Inferior parietal cortex (tissue), 1 donor: ENCODE measurements at regions not wholly inside any gene's neighbourhood (a gene's known extent, or its start where the extent isn't known, plus 50 kb on each side); places are given as distances from the start of the nearest gene placed in this dataset.
A peak's percentile ranks its signal among the peaks of the same experiment; 100 is the strongest.

Experiments used
- DNase-seq: peaks from one replicate; pipeline ENCODE4 v3.0.0-alpha.2; 2016; ENCODE audit errors: extremely low spot score

DNA sequence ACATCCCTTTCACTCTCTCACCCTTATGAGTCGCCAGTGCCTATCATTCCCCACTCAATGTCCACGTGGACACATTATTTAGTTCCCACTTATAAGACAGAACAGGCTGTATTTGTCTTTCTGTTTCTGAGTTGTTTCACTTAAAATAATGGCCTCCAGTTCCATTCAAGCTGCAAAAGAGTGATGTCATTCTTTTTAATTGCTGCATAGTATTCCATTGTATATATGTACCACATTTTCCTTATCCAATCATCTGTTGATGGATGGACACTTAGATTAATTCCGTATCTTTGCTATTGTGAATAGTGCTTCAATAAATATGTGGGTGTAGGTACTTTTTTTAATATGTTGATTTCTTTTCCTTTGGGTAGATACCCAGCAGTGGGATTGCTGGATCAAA, 79.1 kb downstream of the ZNF365 start:
- no peak for DNase-seq

DNA sequence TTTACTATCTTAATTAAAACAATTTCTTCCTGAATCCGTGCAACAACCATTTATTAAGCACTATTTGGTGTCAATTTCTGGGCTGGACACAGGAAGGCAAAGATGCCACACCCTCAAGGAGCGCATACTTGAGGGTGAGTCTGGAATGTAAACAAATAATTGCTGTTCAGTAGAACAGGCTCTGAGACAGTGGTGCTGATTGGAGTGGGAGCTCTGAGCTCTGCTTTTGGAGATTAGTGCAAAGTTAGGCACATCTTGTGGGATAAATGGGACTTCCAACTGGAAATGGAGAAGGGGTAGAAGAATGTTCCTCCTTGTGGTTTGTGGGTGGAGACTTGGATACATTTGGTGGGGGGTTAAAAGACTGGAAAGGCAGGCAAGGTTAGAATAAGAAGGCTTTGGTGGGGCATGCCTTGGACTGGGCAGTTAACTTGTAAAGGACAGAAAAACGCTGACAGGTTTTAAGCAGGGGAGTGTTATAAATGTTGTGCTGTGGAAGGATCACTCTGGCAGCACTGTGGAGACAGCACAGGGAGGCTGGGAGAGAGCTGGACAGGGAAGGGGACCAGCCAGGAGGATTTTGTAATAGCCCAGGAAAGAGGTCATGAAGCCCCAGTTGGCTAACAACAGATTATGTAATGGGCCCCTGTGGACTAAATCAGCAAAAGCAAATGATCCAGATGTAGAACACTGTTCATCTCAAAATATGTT, 80.7 kb downstream of the ZNF365 start:
- DNase-seq, result no peak

DNA sequence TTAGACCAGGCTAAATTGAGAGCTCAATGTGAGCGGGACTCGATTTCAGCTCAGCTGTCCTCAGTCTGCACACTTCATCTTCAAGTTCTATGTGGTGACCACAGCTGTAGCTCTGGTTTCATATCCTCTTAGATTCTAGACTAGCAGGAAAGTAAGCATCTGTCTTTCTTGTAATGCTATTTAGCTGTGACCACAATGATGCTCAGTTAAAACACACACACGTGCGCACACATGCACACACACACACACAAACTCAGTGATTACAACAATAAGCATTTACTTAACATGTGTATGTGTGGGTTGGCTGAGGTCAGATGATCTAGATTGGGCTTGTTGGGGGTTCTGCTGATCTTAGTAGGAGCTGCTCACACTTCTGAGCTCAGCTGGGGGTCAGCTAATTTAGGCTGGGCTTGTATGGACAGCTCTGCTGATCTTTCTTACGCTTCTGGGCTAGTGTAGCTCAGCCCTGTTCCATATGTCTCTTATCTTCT, 82.5 kb downstream of the ZNF365 start:
- no peak for DNase-seq

DNA sequence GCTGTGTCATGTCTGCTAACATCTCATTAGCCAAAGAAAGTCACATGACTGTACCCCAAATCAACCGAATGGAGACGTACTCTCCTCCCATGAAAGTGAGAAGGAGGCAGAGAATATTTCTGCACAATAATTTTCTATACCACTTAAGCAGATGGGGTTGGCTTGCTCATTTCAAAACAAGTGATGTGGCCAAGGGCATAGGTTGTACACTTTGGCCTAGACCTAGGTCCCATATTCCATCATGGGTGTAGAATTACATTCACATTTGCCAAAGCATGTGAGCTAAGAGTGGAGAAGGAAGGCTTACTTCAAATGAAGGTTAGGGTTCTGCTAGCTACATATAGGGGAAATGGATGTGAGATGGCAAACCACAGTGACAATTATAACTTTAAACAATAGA, 83.0 kb downstream of the ZNF365 start:
- DNase-seq, result no peak

DNA sequence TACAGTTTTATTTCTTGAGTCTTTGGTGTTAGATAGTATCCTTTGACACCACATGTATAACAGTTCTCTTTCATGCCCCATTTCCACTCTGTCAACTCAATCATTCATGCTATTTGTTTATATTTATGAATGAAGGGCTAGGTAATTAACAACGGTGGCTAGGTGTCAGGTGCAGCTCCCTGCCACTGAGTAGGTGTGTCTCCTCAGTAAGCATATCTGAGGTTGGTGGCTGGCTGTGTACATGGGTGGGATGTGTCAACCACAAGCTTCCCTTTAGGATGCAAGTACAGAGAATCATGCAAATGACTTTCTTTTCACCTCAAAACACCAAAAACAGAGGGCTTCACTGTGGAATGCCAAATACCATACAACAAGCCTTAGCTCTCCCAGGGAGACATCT, 83.4 kb downstream of the ZNF365 start:
- DNase-seq, result no peak

DNA sequence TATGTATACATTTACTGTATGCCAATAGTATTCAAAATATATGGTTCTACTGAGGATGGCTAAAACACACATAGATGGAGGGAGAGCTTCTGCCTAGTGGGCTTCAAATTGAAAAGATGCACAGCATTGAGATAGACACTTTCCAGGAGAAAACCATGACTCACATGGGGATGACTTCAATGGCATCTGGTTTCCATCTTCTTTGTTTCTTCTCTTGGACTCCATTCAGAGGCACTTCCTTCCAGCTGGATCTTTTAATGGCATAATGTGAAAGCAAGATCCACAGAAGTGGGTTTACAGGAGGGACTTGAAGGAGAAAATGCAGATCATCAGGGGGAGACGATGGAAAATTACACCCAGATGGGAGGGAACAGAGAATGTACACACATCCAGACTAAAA, 84.9 kb downstream of the ZNF365 start:
- no peak for DNase-seq

DNA sequence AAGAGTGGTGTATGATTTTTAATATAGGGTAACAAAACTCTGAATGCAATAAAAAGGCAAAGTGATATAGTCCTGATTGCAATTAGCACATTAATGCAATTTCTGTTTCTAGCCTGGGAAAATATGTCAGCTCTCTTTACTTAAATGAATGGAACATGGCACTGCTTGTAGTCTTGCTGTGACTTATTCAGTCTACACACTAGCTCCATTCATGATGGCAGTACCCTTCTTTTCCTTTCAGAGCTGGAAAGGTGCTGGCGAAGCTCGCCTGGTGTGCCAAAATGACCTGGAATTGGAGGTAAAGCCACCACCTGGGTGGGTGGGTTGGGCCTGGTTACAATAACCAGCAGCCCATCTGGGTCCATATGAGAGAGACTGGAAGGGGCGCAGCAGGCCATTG, 85.3 kb downstream of the ZNF365 start:
- no peak for DNase-seq

DNA sequence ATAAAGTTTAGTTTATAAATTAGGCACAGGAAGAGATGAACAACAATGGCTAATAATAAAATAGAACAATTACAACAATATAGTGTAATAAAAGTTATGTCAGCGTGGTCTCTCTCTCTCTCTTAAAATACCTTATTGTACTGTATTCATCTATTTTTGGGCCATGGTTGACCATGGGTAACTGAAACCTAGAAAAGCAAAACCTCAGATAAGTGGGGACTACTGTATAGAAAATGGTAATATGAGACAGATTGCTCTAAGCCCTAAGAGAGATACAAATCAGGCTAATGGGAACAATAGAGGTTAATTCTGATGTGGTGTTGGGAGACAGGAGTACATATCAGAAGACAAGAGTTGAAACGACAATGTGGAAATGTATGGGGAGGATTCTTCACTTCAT, 86.2 kb downstream of the ZNF365 start:
- no peak for DNase-seq

DNA sequence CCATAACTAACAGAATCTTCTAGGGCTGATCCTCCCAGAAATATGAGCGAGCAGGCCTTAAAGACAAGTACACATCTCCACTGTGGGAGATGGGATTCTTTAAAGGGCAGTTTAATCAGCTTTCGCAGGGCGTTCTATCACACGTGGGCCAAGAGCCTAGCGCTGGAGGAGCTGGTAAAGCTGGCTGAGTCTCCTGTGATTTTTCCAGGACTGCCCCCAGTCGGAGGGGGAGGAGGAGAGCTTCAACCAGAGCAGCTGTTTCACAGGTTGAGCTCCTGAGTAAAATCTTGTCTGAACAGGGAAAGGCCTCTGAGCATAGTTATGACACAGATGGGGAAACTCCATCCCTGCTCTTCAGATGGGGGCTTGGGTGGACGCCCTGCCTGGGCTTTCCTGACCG, 87.0 kb downstream of the ZNF365 start:
- no peak for DNase-seq

DNA sequence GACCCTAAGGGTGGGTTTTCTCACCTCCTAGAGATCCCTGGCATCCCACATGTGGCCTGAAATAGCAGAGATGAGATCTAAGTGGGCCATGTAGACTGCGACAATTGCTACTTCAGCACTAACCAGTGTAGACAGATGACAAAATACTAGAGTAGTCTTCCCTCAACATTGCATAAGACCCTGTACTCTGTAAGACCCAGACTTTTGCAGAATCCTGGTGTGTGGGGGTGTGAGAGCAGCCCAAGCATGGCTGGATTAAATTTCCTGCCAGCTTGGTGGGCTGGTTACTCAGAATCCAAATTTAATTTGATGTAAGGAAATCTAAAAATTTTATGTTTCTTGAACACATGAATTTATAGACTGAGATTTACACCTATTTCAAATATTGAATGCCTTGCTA, 88.3 kb downstream of the ZNF365 start:
- DNase-seq, result no peak

DNA sequence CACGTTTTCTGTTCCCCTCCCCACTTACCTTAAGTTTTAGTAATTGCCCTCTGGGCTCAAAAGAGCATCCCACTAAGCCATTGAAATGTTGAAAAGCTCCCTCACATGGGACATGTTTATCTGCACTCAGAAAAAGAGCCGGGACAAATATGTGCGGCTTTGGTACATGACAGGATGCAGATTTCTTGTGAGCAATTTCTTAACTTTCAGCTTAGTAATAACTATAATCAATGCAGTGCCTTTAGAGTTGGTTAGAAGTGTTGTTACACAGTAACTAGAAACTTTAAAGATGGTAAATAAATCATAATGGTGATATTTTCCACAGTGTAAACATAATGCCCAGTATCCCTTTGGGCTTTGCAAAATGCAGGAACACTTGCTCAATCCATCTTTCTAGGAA, 89.2 kb downstream of the ZNF365 start:
- no peak for DNase-seq

DNA sequence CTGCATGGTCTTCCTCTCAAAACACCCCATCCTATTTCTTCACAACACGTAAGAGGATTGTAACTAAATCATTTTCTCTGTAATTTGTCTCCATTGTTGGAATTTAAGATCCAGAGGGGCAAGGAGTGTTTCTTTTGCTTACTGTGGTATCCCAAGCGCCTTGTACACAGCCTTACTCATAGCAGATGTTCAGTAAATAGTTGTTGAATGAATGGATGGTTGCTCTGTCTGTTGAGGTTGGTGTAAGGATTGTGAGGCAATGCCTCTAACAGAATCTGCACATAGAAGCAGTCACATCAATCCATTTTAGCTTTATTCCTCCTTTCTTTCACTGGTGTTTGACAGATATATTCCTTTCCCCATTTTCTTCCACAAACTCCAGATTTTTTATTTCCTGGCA, 90.1 kb downstream of the ZNF365 start:
- no peak for DNase-seq

DNA sequence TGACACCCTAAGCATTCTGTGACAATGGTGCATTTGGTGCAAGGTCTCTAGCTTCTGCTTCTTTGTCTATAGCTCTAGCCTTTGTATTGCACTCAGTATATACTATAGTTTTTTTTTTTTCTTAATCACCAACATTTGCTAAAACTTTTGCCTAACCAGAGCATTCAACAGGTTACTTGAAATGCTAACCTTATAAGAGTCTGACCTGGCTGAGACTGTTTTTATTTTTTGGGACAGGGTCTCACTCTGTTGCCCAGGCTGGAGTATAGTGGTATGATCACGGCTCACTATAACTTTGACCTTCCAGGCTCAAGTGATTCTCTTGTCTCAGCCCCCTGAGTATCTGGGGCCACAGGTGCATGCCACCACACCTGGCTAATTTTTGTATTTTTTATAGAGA, 92.4 kb downstream of the ZNF365 start:
- DNase-seq, result no peak

DNA sequence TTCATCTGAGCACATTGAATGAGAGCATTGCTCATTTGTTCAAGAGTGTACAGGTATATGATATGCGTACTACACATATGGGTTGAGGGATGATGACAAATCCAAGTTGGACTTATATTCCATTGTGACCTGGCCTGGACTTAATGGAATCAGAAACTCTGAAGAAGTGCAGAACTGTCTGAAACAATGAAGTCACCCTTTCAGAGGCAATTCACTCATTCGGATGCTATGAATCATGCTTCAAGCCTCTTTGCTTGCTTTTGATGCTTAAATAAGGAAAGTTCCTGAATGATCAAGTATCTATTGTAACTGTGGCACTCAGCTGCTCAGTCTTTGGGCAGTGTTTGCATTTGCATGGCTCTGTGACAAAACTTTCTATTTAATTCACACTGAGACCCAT, 93.4 kb downstream of the ZNF365 start:
- no peak for DNase-seq

DNA sequence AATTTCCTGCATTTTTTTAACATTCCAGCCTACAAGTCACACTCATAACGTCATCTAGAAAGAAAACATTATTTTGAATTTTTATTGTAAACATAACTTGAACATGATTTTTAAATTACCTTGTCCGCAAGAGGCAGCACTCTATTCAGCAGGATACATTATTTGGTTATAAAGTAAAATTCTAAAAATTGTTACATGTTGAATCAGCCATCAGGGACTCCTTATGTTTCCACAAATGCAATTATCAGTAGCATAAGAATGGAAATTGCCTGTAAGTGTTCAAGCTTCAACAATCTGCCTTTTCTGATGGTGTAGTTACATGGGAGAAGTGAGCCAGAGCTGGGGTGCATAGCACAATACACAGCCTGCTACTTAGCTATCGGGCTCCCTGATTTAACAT, 97.5 kb downstream of the ZNF365 start:
- DNase-seq, result no peak

DNA sequence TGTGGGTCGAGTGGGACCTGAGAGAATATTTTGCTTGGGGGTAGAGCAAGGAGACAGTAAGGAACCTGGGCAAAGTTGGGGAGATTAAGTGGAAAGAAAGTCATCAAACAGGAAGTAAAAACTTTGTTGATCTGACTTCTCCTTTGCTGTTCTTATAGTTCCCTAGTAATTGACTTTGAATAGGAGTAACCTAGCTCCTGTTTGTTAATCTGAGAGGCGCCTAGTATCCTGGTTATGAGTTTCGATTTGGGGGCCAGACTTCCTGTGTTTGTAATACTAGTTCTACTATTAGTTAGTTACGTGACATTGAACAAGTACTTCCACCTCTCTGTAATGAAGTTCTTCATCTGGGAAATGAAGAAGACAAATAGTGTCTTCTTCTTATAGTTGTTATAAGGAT, 99.1 kb downstream of the ZNF365 start:
- no peak for DNase-seq

DNA sequence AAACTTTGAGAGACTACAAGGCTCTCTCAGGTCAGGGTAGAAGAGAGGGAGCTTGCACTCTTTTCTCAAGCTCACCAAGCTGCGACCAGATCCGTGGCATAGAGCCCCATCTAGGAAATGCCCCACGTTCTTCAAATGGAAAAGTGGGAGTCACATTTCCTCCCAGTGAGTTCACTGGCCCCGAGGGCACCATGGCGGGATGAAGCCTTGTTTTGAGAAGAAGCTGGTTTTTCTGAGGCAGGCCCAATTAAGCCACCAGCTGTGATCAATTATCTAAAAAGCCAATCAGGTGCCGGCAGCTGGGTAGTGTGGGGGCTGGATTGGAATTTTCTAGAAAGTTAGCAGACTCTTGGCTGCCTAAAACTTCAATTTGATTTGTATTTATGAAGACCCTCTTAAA, 101.4 kb downstream of the ZNF365 start:
- DNase-seq, result no peak

DNA sequence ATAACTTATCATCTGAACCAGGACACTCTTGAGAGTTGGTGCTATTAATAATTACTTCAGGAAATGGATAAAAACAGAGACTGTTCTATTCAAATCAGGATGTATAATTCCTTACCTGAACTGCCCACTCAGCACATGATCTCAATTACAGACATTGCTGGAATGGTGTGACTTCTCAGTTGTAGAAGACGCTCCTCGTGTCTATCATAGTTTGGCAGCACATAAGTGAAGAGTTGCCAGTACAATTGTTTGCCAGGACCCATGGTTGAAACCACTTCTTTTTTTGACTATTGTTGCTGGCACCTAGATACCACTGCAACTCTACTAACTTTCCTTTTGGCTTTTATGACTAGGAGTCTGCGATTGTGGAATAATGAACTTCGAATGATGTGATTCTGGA, 105.4 kb downstream of the ZNF365 start:
- DNase-seq, result no peak

DNA sequence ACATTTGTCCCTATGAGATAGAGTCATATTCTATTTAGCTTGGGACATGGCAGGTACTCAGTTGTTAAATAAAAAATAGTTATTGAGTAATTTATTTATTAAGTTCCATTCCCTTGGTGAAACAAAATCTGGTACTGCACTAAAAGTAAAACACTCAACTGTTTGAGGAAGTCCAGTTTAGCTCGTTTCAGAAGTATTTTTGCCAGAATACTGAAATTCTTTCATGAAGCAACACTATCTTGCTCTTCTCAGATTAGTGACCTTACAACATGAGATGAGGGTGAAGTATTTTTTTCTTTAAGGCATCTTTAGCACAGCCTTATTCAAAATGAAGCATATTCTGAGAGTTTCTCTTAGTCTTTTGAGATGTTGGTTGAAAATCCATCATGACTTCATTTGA, 106.0 kb downstream of the ZNF365 start:
- DNase-seq, result no peak

DNA sequence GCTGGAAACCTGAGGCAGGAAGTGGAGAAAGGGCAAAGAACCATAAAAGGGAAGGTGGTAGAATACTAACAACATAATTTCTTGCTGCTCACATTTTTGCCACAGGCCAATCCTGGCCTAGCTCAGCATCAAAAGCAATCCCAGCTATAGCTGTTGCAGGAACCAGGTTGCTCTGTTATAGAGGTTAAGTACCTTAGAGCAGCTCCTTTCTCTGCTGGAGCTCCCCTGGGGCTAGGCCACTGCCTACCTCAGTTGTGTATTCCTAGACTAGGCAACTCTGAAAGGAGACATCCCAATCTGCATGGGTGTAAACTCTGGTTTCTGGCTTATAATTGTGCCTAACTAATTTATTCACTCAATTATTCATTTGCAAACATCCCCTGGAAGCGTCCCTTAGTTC, 108.4 kb downstream of the ZNF365 start:
- DNase-seq, result no peak

DNA sequence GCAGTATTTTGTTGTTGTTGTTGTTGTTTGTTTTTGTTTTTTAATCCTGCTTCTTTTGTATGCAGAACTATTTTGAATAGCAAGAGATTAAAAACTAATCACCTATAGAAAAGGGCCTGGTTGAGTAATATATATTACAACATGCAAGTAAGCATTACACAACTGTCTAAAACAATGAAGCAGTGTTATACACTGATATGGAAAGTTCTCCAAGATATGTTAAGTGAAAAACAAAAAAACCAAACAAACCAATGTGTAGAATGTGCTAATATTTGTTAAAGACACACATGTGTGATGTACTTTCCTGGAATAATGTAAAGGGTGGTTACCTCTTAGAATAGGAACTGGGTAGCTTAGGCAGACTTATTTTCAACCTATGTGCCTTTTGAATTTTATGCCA, 117.4 kb downstream of the ZNF365 start:
- DNase-seq, result no peak

DNA sequence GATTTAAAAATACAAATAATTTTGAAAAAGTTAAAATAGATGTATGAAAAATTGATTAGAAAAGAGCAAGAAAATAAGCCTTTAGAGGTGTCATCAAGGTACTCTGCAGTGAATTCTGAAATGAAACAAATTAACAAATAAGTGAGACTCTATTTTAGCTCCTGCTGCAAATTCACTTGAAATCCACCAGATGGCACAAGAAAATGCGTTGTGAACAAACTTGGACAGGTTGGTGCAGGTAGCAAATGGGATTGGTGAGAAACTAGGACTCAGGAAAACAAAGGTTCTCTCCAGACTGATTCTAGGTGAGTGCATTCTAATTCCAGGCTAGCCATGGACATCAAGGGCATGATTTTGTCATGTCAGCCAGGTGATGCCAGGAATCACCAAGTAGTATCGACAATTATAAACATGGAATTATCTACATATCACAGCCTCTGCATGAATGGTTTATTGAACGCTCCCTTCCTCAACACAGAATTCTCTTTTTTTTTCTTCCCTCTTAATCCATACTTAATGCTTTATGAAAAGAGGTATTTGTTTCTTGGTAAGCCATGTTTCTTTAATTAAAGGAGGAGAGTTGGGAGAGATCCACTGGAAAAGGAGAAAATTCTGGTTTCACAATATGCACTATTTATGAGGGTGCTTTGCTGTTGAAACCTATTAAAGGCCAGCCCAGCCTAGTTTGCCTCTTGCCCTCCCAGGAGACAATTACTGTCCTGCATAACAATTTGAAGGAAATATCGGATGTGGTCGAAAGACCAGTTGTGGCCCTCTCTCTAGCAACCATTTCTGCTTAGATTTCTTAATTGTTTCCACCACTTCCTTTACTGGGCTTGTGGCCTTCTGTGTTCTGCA, 118.1 kb downstream of the ZNF365 start:
- DNase-seq, result peak; percentile 26

DNA sequence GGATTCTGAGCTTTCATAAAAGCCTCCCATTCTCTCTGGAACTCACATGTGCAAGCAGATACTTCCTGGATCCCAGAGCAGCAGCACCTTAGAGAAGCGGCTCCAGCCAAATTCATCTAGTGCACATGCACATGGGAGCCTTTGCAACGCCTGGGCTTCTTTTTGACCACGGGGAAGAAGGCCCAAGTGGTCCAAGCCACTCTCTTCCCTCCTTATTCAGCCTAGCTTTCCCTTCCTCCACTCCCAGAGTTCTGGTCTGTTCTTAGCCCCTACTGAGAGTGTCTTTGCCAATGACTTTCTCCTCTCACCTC, 118.7 kb downstream of the ZNF365 start:
- no peak for DNase-seq

DNA sequence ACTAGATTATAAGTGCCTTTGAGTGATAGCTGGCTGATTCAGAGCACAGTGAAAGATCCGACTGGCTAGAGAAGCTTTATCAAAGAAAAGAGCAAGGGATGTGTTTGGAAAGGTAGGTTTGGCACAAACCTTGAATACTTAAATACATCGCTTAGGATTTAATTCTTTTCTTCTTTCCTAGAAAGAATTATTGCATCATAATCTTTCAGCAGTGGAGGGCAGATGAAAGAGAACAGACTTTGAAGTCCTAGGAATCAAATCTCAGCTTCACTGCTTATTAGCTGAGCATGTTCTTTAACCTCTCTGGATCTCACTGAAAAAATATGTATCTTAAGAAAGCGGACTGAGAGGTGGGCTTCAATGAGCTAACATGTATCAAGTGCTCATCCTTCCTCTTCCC, 122.8 kb downstream of the ZNF365 start:
- DNase-seq, result no peak
